Parathyroid adenoma (tissue), 2 donors: ENCODE measurements at regions not wholly inside any gene's neighbourhood (a gene's known extent, or its start where the extent isn't known, plus 50 kb on each side); places are given as distances from the start of the nearest gene placed in this dataset.

ENCODE experiments used
- H2AFZ ChIP-seq: fragments of 300-600 bp; sonication (generic); one replicate; pipeline ENCODE4 v1.7.0; 2017; ENCODE audit warnings: antibody characterized with exemption, mild to moderate bottlenecking
- H3K27ac ChIP-seq: fragments of 300-600 bp; sonication (generic); one replicate; pipeline ENCODE4 v1.7.0; 2017
- H3K27me3 ChIP-seq: fragments of 300-600 bp; sonication (generic); one replicate; pipeline ENCODE4 v1.7.0; 2017; ENCODE audit warnings: low read length; ENCODE audit not compliant: control insufficient read depth, insufficient read depth
- H3K36me3 ChIP-seq: fragments of 300-600 bp; sonication (generic); one replicate; pipeline ENCODE4 v1.7.0; 2017; ENCODE audit warnings: low read length; ENCODE audit not compliant: control insufficient read depth, insufficient read depth
- H3K4me1 ChIP-seq: fragments of 300-600 bp; sonication (generic); one replicate; pipeline ENCODE4 v1.7.0; 2017; ENCODE audit warnings: control low read depth
- H3K4me2 ChIP-seq: fragments of 300-600 bp; sonication (generic); one replicate; pipeline ENCODE4 v1.7.0; 2017; ENCODE audit warnings: low read length
- H3K4me3 ChIP-seq: fragments of 300-600 bp; sonication (generic); one replicate; pipeline ENCODE4 v1.7.0; 2017; ENCODE audit warnings: low read depth, low read length
- H3K79me2 ChIP-seq: fragments of 300-600 bp; sonication (generic); one replicate; pipeline ENCODE4 v1.7.0; 2017; ENCODE audit warnings: control low read depth
- H3K9ac ChIP-seq: fragments of 300-600 bp; sonication (generic); one replicate; pipeline ENCODE4 v1.7.0; 2017; ENCODE audit warnings: mild to moderate bottlenecking
- H3K9me3 ChIP-seq: fragments of 300-600 bp; sonication (generic); one replicate; pipeline ENCODE4 v1.7.0; 2017; ENCODE audit warnings: low read length; ENCODE audit not compliant: control insufficient read depth
- CTCF ChIP-seq: fragments of 300-600 bp; sonication (generic); IDR thresholded peaks from one replicate; pipeline ENCODE4 v1.7.0; 2017; ENCODE audit warnings: antibody characterized with exemption, mild to moderate bottlenecking
- donor health status: primary hyperparathyroidism.

GRCh38 chr20:55514531-55514930 lies 490.8 kb downstream of the CBLN4 start:
- Histone ChIP-seq H3K27me3 (no peaks in the 10 kb centered on the region), H3K4me1 (no peaks in the 10 kb centered on the region), H3K9me3 (no peaks in the 10 kb centered on the region), H3K9ac (no peak overlapping the region), H2AFZ (no peak overlapping the region), H3K4me2 (no peak overlapping the region), H3K4me3 (no peak overlapping the region), H3K27ac (no peak overlapping the region), H3K36me3 (no peaks in the 10 kb centered on the region), H3K79me2 (no peaks in the 10 kb centered on the region)
- no peak for TF ChIP-seq CTCF

GRCh38 chr20:55513954-55514353 lies 491.4 kb downstream of the CBLN4 start:
- Histone ChIP-seq H3K79me2 (no peaks in the 10 kb centered on the region), H3K9me3 (no peaks in the 10 kb centered on the region), H3K4me3 (no peak overlapping the region), H3K27ac (no peak overlapping the region), H3K4me2 (no peak overlapping the region), H3K27me3 (no peaks in the 10 kb centered on the region), H3K36me3 (no peaks in the 10 kb centered on the region), H2AFZ (no peak overlapping the region), H3K4me1 (no peaks in the 10 kb centered on the region), H3K9ac (no peak overlapping the region)
- TF ChIP-seq CTCF: no peak

- Histone ChIP-seq H3K4me1 (no peaks in the 10 kb centered on the region), H3K36me3 (no peaks in the 10 kb centered on the region), H3K4me3 (no peak overlapping the region), H3K9me3 (no peaks in the 10 kb centered on the region), H3K27me3 (no peaks in the 10 kb centered on the region), H3K4me2 (no peak overlapping the region), H3K9ac (no peak overlapping the region), H2AFZ (no peak overlapping the region), H3K79me2 (no peaks in the 10 kb centered on the region), H3K27ac (no peak overlapping the region)
- no peak for TF ChIP-seq CTCF
These were observed 505.2 kb downstream of the CBLN4 start for GRCh38 chr20:55500130-55500529.

- no peak for TF ChIP-seq CTCF
- H3K4me2 ChIP-seq: no peak overlapping the region
- H3K79me2 ChIP-seq: no peaks in the 10 kb centered on the region
- H2AFZ ChIP-seq: no peak overlapping the region
- H3K9me3 ChIP-seq: no peaks in the 10 kb centered on the region
- no peaks in the 10 kb centered on the region for H3K27me3 ChIP-seq
- no peaks in the 10 kb centered on the region for H3K4me1 ChIP-seq
- H3K27ac ChIP-seq: no peak overlapping the region
- no peaks in the 10 kb centered on the region for H3K36me3 ChIP-seq
- H3K4me3 ChIP-seq: no peak overlapping the region
- no peak overlapping the region for H3K9ac ChIP-seq
These were observed 516.7 kb downstream of the CBLN4 start for GRCh38 chr20:55488593-55488992.

- Histone ChIP-seq H3K27ac (no peak overlapping the region), H3K36me3 (no peaks in the 10 kb centered on the region), H3K4me2 (no peak overlapping the region), H3K79me2 (no peaks in the 10 kb centered on the region), H3K27me3 (no peaks in the 10 kb centered on the region), H2AFZ (no peak overlapping the region), H3K4me3 (no peak overlapping the region), H3K9me3 (no peaks in the 10 kb centered on the region), H3K4me1 (no peaks in the 10 kb centered on the region), H3K9ac (no peak overlapping the region)
- TF ChIP-seq CTCF: no peak
These were observed 526.4 kb downstream of the CBLN4 start for GRCh38 chr20:55478724-55479450.
